ENCODE measurements at regions not wholly inside any gene's neighbourhood (a gene's known extent, or its start where the extent isn't known, plus 50 kb on each side); places are given as distances from the start of the nearest gene placed in this dataset.
A peak's percentile ranks its signal among the peaks of the same experiment; 100 is the strongest.

- Histone ChIP-seq H3K27me3 (ENCODE audit: control insufficient read depth, insufficient read depth, low read length) (no peaks in the 10 kb centered on the region), H3K36me3 (ENCODE audit: control insufficient read depth, insufficient read depth, low read length) (no peaks in the 10 kb centered on the region), H3K27ac (ENCODE audit: low read depth, low read length) (no peak overlapping the region), H3K4me3 (ENCODE audit: low read depth, low read length) (no peak overlapping the region), H3K9me3 (ENCODE audit: control insufficient read depth, insufficient read depth, low read length) (no peaks in the 10 kb centered on the region), H3K4me1 (ENCODE audit: control insufficient read depth, insufficient read depth, low read length) (no peaks in the 10 kb centered on the region)
- no peak for DNase-seq (ENCODE audit: low read depth in 4 of 6, low spot score in 6 of 6)
- no CpG with 5 or more reads among the region's 1 CpG for WGBS (ENCODE audit: insufficient coverage)
Observed at GRCh38 chr14:51520087-51520486, 131.6 kb upstream of the FRMD6 start.

- H3K36me3 ChIP-seq (ENCODE audit: control insufficient read depth, insufficient read depth, low read length) = no peaks in the 10 kb centered on the region
- no peaks in the 10 kb centered on the region for H3K4me1 ChIP-seq (ENCODE audit: control insufficient read depth, insufficient read depth, low read length)
- no peak overlapping the region for H3K27ac ChIP-seq (ENCODE audit: low read depth, low read length)
- H3K9me3 ChIP-seq (ENCODE audit: control insufficient read depth, insufficient read depth, low read length) = no peaks in the 10 kb centered on the region
- H3K4me3 ChIP-seq (ENCODE audit: low read depth, low read length) = no peak overlapping the region
- DNase-seq (ENCODE audit: low read depth in 4 of 6, low spot score in 6 of 6) = no peak
- no peaks in the 10 kb centered on the region for H3K27me3 ChIP-seq (ENCODE audit: control insufficient read depth, insufficient read depth, low read length)
Observed at GRCh38 chr14:51521764-51522163, 129.9 kb upstream of the FRMD6 start.

GRCh38 chr14:51523243-51523642 lies 128.5 kb upstream of the FRMD6 start:
- DNase-seq (ENCODE audit: low read depth in 4 of 6, low spot score in 6 of 6) = no peak
- H3K36me3 ChIP-seq (ENCODE audit: control insufficient read depth, insufficient read depth, low read length) = no peaks in the 10 kb centered on the region
- no peaks in the 10 kb centered on the region for H3K4me1 ChIP-seq (ENCODE audit: control insufficient read depth, insufficient read depth, low read length)
- no peaks in the 10 kb centered on the region for H3K27me3 ChIP-seq (ENCODE audit: control insufficient read depth, insufficient read depth, low read length)
- no peak overlapping the region for H3K4me3 ChIP-seq (ENCODE audit: low read depth, low read length)
- 82% methylated on average over 3 of the region's 4 CpGs for WGBS (ENCODE audit: insufficient coverage)
- H3K27ac ChIP-seq (ENCODE audit: low read depth, low read length) = no peak overlapping the region
- no peaks in the 10 kb centered on the region for H3K9me3 ChIP-seq (ENCODE audit: control insufficient read depth, insufficient read depth, low read length)

- Histone ChIP-seq H3K4me1 (ENCODE audit: control insufficient read depth, insufficient read depth, low read length) (no peaks in the 10 kb centered on the region), H3K4me3 (ENCODE audit: low read depth, low read length) (no peak overlapping the region), H3K9me3 (ENCODE audit: control insufficient read depth, insufficient read depth, low read length) (no peaks in the 10 kb centered on the region), H3K27me3 (ENCODE audit: control insufficient read depth, insufficient read depth, low read length) (no peaks in the 10 kb centered on the region), H3K27ac (ENCODE audit: low read depth, low read length) (no peak overlapping the region), H3K36me3 (ENCODE audit: control insufficient read depth, insufficient read depth, low read length) (no peaks in the 10 kb centered on the region)
- 80% methylated on average over 3 of the region's 3 CpGs for WGBS (ENCODE audit: insufficient coverage)
- no peak for DNase-seq (ENCODE audit: low read depth in 4 of 6, low spot score in 6 of 6)
Observed at GRCh38 chr14:51525739-51526138, 126.0 kb upstream of the FRMD6 start.

- Histone ChIP-seq H3K9me3 (ENCODE audit: control insufficient read depth, insufficient read depth, low read length) (no peaks in the 10 kb centered on the region), H3K27me3 (ENCODE audit: control insufficient read depth, insufficient read depth, low read length) (no peaks in the 10 kb centered on the region), H3K36me3 (ENCODE audit: control insufficient read depth, insufficient read depth, low read length) (no peaks in the 10 kb centered on the region), H3K27ac (ENCODE audit: low read depth, low read length) (no peak overlapping the region), H3K4me1 (ENCODE audit: control insufficient read depth, insufficient read depth, low read length) (no peaks in the 10 kb centered on the region), H3K4me3 (ENCODE audit: low read depth, low read length) (no peak overlapping the region)
- WGBS (ENCODE audit: insufficient coverage) = no CpG with 5 or more reads among the region's 2 CpGs
- no peak for DNase-seq (ENCODE audit: low read depth in 4 of 6, low spot score in 6 of 6)
Observed at GRCh38 chr14:51527073-51527472, 124.6 kb upstream of the FRMD6 start.

- H3K9me3 ChIP-seq (ENCODE audit: control insufficient read depth, insufficient read depth, low read length) = no peaks in the 10 kb centered on the region
- DNase-seq (ENCODE audit: low read depth in 4 of 6, low spot score in 6 of 6) = peak in 1 of 6 donors; percentile 73
- no peaks in the 10 kb centered on the region for H3K36me3 ChIP-seq (ENCODE audit: control insufficient read depth, insufficient read depth, low read length)
- no peaks in the 10 kb centered on the region for H3K27me3 ChIP-seq (ENCODE audit: control insufficient read depth, insufficient read depth, low read length)
- WGBS (ENCODE audit: insufficient coverage) = 29% methylated on average over 1 of the region's 1 CpG
- H3K4me1 ChIP-seq (ENCODE audit: control insufficient read depth, insufficient read depth, low read length) = no peaks in the 10 kb centered on the region
- H3K4me3 ChIP-seq (ENCODE audit: low read depth, low read length) = no peak overlapping the region
- H3K27ac ChIP-seq (ENCODE audit: low read depth, low read length) = no peak overlapping the region
Observed at GRCh38 chr14:51529736-51530135, 122.0 kb upstream of the FRMD6 start.

GRCh38 chr14:51533160-51533559 lies 118.5 kb upstream of the FRMD6 start:
- Histone ChIP-seq H3K4me3 (ENCODE audit: low read depth, low read length) (no peak overlapping the region), H3K4me1 (ENCODE audit: control insufficient read depth, insufficient read depth, low read length) (no peaks in the 10 kb centered on the region), H3K36me3 (ENCODE audit: control insufficient read depth, insufficient read depth, low read length) (no peaks in the 10 kb centered on the region), H3K27me3 (ENCODE audit: control insufficient read depth, insufficient read depth, low read length) (no peaks in the 10 kb centered on the region), H3K9me3 (ENCODE audit: control insufficient read depth, insufficient read depth, low read length) (peaks cover 4% of the 10 kb centered on the region), H3K27ac (ENCODE audit: low read depth, low read length) (no peak overlapping the region)
- 67% methylated on average over 2 of the region's 2 CpGs for WGBS (ENCODE audit: insufficient coverage)
- DNase-seq (ENCODE audit: low read depth in 4 of 6, low spot score in 6 of 6) = no peak

- no peak overlapping the region for H3K4me3 ChIP-seq (ENCODE audit: low read depth, low read length)
- H3K27ac ChIP-seq (ENCODE audit: low read depth, low read length) = no peak overlapping the region
- no peak for DNase-seq (ENCODE audit: low read depth in 4 of 6, low spot score in 6 of 6)
- WGBS (ENCODE audit: insufficient coverage) = 91% methylated on average over 2 of the region's 3 CpGs
- no peaks in the 10 kb centered on the region for H3K4me1 ChIP-seq (ENCODE audit: control insufficient read depth, insufficient read depth, low read length)
- H3K9me3 ChIP-seq (ENCODE audit: control insufficient read depth, insufficient read depth, low read length) = peaks cover 4% of the 10 kb centered on the region
- H3K27me3 ChIP-seq (ENCODE audit: control insufficient read depth, insufficient read depth, low read length) = no peaks in the 10 kb centered on the region
- H3K36me3 ChIP-seq (ENCODE audit: control insufficient read depth, insufficient read depth, low read length) = no peaks in the 10 kb centered on the region
Observed at GRCh38 chr14:51533872-51534553, 117.7 kb upstream of the FRMD6 start.

- DNase-seq (ENCODE audit: low read depth in 4 of 6, low spot score in 6 of 6) = no peak
- no peak overlapping the region for H3K4me3 ChIP-seq (ENCODE audit: low read depth, low read length)
- no peaks in the 10 kb centered on the region for H3K4me1 ChIP-seq (ENCODE audit: control insufficient read depth, insufficient read depth, low read length)
- H3K27ac ChIP-seq (ENCODE audit: low read depth, low read length) = peak overlapping the region; percentile 13
- no peaks in the 10 kb centered on the region for H3K27me3 ChIP-seq (ENCODE audit: control insufficient read depth, insufficient read depth, low read length)
- H3K9me3 ChIP-seq (ENCODE audit: control insufficient read depth, insufficient read depth, low read length) = peaks cover 4% of the 10 kb centered on the region
- no peaks in the 10 kb centered on the region for H3K36me3 ChIP-seq (ENCODE audit: control insufficient read depth, insufficient read depth, low read length)
- WGBS (ENCODE audit: insufficient coverage) = 74% methylated on average over 3 of the region's 4 CpGs
Observed at GRCh38 chr14:51534610-51535011, 117.1 kb upstream of the FRMD6 start.

- DNase-seq (ENCODE audit: low read depth in 4 of 6, low spot score in 6 of 6) = no peak
- Histone ChIP-seq H3K27me3 (ENCODE audit: control insufficient read depth, insufficient read depth, low read length) (no peaks in the 10 kb centered on the region), H3K36me3 (ENCODE audit: control insufficient read depth, insufficient read depth, low read length) (no peaks in the 10 kb centered on the region), H3K9me3 (ENCODE audit: control insufficient read depth, insufficient read depth, low read length) (peaks cover 4% of the 10 kb centered on the region), H3K27ac (ENCODE audit: low read depth, low read length) (no peak overlapping the region), H3K4me3 (ENCODE audit: low read depth, low read length) (no peak overlapping the region), H3K4me1 (ENCODE audit: control insufficient read depth, insufficient read depth, low read length) (no peaks in the 10 kb centered on the region)
- no CpG with 5 or more reads among the region's 2 CpGs for WGBS (ENCODE audit: insufficient coverage)
Observed at GRCh38 chr14:51535443-51536044, 116.2 kb upstream of the FRMD6 start.

All from spinal cord (tissue), 9 donors.